ENCODE measurements at regions not wholly inside any gene's neighbourhood (a gene's known extent, or its start where the extent isn't known, plus 50 kb on each side); places are given as distances from the start of the nearest gene placed in this dataset.
A peak's percentile ranks its signal among the peaks of the same experiment; 100 is the strongest.

DNA sequence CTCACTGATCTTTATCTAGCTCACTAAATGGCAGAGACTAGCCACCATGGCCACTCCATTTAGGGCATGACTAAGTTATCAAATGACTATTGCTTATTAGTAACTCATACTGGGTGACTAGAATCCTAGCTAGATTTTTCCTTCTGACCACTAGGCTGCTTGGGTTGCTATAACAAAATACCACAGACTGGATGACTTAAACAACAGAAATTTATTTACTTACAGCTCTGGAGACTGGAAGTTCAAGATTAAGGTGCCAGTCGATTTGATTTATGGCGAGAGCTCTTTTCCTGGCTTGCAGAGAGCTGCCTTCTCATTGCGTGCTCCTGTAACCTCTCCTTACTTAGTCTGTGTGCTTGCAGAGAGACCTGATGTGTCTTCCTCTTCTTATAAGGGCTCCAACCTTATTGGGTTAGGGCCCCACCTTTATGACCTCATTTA, 55.0 kb upstream of the APC start:
- Histone ChIP-seq H4K20me1 (replicated peaks; ENCODE audit: control insufficient read depth, insufficient read depth, low read length) (no peaks in the 10 kb centered on the region), H3K4me1 (replicated peaks in 1 of 2; ENCODE audit: control insufficient read depth in 2 of 2, insufficient read depth in 2 of 2, low read length in 2 of 2) (no peaks in the 10 kb centered on the region; a peak in 1 of 5 replicates), H3K36me3 (ENCODE audit: control insufficient read depth, insufficient read depth, low read length) (no peaks in the 10 kb centered on the region), H3K9me3 (replicated peaks; ENCODE audit: control insufficient read depth, insufficient read depth, low read depth, low read length) (no peaks in the 10 kb centered on the region), H3K9me1 (ENCODE audit: control insufficient read depth, insufficient read depth, low read length) (no peaks in the 10 kb centered on the region), H3K79me2 (ENCODE audit: control insufficient read depth, insufficient read depth, low read length) (no peaks in the 10 kb centered on the region), H2AFZ (ENCODE audit: low read depth, low read length) (no peak overlapping the region), H3K27ac (ENCODE audit: extremely low read depth, low read depth, low read length) (no peak overlapping the region), H3K4me3 (no peak overlapping the region), H3K4me2 (ENCODE audit: insufficient read depth, low read length) (no peak overlapping the region), H3K9ac (ENCODE audit: insufficient read depth in 1 of 2, low read depth in 2 of 2, low read length in 2 of 2) (no peak overlapping the region), H3K27me3 (ENCODE audit: control insufficient read depth in 2 of 2, insufficient read depth in 2 of 2, low read length in 2 of 2) (peaks cover 2 to 8% of the 10 kb centered on the region in 2 experiments; a peak in 2 of 5 replicates)
- DNase-seq (ENCODE audit: extremely low read depth in 1 of 4, low spot score in 3 of 4), result peak in 1 of 4 experiments; percentile 24
- no peak for FAIRE-seq
- WGBS (ENCODE audit: insufficient coverage, low coverage, missing lambda C conversion rate), result 0% methylated on average over 3 of the region's 3 CpGs
- ChIA-PET POLR2A (no interaction called here), CTCF (ENCODE audit: low intra/inter-chr PET ratio) (no interaction called here)
- in situ Hi-C loops (cut with MboI), result no loop called here
- ATAC-seq, result peak; percentile 74
- BruUV-seq (replicated peaks), result no TSS peak
- intact Hi-C loops (cut with micrococcal nuclease), result no loop called here
- TF ChIP-seq, protein P1, sequence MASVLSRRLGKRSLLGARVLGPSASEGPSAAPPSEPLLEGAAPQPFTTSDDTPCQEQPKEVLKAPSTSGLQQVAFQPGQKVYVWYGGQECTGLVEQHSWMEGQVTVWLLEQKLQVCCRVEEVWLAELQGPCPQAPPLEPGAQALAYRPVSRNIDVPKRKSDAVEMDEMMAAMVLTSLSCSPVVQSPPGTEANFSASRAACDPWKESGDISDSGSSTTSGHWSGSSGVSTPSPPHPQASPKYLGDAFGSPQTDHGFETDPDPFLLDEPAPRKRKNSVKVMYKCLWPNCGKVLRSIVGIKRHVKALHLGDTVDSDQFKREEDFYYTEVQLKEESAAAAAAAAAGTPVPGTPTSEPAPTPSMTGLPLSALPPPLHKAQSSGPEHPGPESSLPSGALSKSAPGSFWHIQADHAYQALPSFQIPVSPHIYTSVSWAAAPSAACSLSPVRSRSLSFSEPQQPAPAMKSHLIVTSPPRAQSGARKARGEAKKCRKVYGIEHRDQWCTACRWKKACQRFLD (CRISPR knock-in tag; IDR thresholded peaks at IDR 0.05), result no peak
- TF ChIP-seq TFAM (CRISPR knock-in tag; conservative IDR thresholded peaks at IDR 0.05) (no peak), NFIC (IDR thresholded peaks at IDR 0.05) (no peak), HMGN3 (IDR thresholded peaks at IDR 0.05; ENCODE audit: borderline replicate concordance, extremely low read depth, insufficient read length, low read depth, low read length) (no peak), ZNF133 (CRISPR knock-in tag; IDR thresholded peaks at IDR 0.05) (no peak), MBD2 (IDR thresholded peaks at IDR 0.05; ENCODE audit: borderline replicate concordance, low read depth) (no peak), ZSCAN29 (IDR thresholded peaks at IDR 0.05) (no peak), ARID2 (IDR thresholded peaks at IDR 0.05) (no peak), POLR3A (IDR thresholded peaks at IDR 0.05; ENCODE audit: borderline replicate concordance, extremely low read depth, insufficient read depth, insufficient read length) (no peak), ZNF121 (CRISPR knock-in tag; conservative IDR thresholded peaks at IDR 0.05) (no peak), HDAC8 (tag; IDR thresholded peaks at IDR 0.05) (no peak)
- TF ChIP-seq, protein P2, sequence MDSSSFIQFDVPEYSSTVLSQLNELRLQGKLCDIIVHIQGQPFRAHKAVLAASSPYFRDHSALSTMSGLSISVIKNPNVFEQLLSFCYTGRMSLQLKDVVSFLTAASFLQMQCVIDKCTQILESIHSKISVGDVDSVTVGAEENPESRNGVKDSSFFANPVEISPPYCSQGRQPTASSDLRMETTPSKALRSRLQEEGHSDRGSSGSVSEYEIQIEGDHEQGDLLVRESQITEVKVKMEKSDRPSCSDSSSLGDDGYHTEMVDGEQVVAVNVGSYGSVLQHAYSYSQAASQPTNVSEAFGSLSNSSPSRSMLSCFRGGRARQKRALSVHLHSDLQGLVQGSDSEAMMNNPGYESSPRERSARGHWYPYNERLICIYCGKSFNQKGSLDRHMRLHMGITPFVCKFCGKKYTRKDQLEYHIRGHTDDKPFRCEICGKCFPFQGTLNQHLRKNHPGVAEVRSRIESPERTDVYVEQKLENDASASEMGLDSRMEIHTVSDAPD (CRISPR knock-in tag; IDR thresholded peaks at IDR 0.05), result no peak
- TF ChIP-seq, protein P3, sequence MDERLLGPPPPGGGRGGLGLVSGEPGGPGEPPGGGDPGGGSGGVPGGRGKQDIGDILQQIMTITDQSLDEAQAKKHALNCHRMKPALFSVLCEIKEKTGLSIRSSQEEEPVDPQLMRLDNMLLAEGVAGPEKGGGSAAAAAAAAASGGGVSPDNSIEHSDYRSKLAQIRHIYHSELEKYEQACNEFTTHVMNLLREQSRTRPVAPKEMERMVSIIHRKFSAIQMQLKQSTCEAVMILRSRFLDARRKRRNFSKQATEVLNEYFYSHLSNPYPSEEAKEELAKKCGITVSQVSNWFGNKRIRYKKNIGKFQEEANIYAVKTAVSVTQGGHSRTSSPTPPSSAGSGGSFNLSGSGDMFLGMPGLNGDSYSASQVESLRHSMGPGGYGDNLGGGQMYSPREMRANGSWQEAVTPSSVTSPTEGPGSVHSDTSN (CRISPR knock-in tag; IDR thresholded peaks at IDR 0.05; ENCODE audit: low read depth), result peak; percentile 36; the same call in 1 of the 2 replicates
- TF ChIP-seq, protein P3 (tag; conservative IDR thresholded peaks at IDR 0.05; ENCODE audit: low read depth), result peak; percentile 95
- TF ChIP-seq, protein P4, sequence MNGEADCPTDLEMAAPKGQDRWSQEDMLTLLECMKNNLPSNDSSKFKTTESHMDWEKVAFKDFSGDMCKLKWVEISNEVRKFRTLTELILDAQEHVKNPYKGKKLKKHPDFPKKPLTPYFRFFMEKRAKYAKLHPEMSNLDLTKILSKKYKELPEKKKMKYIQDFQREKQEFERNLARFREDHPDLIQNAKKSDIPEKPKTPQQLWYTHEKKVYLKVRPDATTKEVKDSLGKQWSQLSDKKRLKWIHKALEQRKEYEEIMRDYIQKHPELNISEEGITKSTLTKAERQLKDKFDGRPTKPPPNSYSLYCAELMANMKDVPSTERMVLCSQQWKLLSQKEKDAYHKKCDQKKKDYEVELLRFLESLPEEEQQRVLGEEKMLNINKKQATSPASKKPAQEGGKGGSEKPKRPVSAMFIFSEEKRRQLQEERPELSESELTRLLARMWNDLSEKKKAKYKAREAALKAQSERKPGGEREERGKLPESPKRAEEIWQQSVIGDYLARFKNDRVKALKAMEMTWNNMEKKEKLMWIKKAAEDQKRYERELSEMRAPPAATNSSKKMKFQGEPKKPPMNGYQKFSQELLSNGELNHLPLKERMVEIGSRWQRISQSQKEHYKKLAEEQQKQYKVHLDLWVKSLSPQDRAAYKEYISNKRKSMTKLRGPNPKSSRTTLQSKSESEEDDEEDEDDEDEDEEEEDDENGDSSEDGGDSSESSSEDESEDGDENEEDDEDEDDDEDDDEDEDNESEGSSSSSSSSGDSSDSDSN (IDR thresholded peaks at IDR 0.05; ENCODE audit: borderline replicate concordance in 1 of 2, low read depth in 2 of 2, low read length in 2 of 2), result no peak
